Dedifferentiated amniotic fluid mesenchymal stem cell (primary cell): ENCODE measurements at regions not wholly inside any gene's neighbourhood (a gene's known extent, or its start where the extent isn't known, plus 50 kb on each side); places are given as distances from the start of the nearest gene placed in this dataset.
"Not testable (repeated sequence)": the region's sequence is repeated elsewhere in the genome, so short reads cannot be mapped to it uniquely, and the experiment has no call there.

Experiments
- DNase-seq: peaks from one replicate; pipeline ENCODE4 v3.0.0-alpha.2; 2016; ENCODE audit errors: extremely low spot score

DNA sequence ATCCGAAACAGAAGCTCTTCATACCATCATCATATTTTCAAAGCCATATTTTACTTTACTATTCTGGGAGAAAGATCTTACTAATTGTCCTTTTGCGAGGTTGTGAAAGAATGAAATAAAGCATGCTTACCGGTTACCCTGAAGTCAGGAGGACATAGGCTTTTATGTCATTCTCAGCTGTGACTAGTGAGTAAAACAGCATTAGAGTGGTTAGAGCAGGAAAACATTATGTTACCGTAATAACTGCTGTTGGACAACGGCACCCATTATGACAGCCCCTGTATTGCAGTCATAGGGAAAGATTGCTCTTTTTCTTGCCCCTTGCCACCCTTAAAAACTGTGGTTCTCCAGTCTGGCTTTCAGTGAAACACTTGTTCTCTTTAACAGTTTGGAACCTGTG is 1035.7 kb downstream of the ZPLD1 start:
- no peak for DNase-seq

DNA sequence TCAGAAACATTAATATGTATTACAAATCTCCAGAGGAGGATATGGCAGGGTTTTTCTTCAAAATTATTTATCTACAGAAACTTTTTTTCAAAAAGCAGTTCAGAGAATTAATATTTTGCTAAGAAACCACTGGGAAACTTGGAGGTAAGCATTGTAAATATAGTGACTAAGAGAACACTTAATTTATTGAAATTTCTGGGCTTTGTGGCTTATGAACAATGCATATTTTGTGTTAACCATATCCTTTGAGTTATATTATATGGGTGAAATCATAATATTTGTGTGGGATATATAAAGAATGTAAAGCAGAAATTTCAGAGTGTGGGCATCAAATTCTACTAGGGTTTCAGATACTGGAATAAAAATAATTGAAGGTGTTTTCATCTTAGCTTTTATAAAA is 1059.2 kb downstream of the ZPLD1 start:
- no peak for DNase-seq

DNA sequence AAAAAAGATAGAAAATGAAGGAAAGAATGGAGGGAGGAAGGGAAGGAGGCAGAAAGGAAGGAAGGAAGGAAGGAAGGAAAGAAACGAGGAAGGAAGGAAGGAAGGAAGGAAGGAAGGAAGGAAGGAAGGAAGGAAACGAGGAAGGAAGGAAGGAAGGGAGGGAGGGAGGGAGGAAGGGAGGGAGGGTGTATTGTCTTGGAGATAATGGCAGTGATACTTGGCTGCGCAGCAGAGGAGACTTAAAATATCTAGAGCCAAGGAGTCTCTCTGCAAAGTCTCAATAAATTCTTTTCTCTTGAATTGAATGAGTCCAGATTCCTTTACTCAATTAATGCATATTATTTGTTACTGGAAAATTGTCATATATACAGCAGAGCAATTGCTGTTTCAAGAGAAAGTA is 1059.7 kb downstream of the ZPLD1 start:
- DNase-seq: no peak

DNA sequence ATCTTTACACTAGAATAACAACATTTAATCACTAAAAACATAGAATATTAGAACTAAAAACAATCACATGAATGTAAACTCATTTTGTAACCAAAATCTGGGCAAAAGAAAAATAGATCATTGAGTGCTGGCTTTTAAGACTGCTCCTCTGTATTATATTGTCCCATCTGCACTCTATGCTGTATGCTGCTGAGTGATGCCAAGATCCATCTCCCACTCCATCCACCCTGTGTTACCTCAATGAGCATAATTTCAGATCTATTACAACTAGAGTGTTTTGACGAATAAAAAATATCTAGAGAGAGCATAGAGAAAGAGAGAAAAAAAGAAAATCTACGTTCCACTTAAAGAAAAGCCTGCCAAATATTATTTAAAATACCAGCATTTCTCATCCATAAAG is 1060.4 kb downstream of the ZPLD1 start:
- no peak for DNase-seq

- peak; percentile 69 for DNase-seq
Measured at GRCh38 chr3:103499132-103499900, 1064.5 kb downstream of the ZPLD1 start.

DNA sequence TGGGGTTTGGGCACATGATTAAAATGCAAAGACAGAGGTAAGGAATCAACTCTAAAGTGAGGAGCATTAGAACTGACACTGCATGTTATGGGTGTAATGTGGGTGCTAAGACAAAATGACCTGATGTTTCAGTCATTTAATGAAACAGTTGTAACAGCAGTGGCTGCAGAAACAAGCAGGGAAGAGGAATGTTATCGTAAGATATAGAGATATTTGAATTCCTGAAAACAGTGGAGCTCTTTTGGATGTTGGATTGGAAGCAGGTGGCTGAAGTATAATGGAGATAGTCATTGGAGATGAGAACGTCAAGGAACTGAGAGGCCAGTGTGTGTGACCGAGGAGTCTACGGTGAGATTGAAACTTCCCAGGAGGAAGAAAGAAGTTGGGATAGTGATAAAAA is 1065.2 kb downstream of the ZPLD1 start:
- no peak for DNase-seq

GRCh38 chr3:103510760-103511159 is 1075.9 kb downstream of the ZPLD1 start:
- DNase-seq: no peak

DNA sequence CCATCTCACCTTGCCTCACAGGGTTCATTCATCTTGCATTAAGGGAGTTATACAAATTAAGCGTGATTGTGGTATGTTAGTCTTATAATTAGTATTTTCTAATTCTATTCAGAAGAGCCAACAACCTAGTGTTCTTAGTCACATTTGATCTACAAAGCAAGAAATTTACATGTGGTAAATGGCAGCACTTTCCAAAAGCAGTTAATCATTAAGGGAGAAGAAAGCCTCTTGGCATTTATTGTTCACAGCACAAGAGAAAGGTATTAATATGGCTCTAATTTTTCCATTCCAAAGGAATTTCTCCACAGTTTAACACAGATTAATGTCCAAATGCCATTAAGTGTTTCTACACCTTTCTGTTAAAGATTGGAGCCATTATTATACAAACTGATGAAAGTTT is 1077.1 kb downstream of the ZPLD1 start:
- DNase-seq: no peak

DNA sequence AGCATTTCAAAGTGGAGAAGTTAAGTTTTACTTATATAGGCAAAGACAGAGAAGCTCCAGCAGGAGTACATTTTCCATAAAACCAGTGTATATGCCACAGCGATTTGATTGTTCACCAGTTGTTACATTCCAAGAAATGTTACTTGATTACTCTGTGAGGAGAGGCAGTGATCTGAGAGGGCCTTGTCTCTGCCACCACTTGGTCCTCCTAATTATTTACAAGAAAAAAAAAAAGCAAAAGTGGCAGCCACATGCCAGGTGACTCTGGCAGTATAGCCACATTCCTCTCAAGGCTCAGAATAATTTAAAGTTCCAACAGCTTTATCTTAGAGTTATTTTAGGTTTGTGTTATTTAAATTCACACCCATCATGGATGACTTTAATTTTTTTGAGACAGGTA is 1077.8 kb downstream of the ZPLD1 start:
- no peak for DNase-seq

- no peak for DNase-seq
Measured at GRCh38 chr3:103513003-103513402, 1078.2 kb downstream of the ZPLD1 start.

DNA sequence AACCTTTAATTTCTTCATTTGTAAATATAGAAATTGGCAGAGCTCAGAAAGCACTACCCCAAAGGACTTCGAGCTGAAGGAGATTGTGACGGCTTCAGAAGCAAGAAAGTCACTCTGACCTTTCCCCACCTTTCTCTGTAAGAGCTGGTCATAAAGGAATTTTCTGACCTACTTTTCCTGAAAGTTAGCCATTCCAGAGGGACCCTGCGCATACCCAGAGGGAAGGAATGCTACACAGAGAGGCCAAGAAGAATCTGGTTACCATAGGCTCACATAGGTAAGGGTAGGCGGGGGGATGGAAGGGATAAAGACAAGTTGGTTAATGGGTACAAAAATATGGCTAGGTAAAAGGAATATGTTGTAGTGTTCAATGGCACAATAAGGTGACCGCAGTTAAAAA is 1080.3 kb downstream of the ZPLD1 start:
- DNase-seq: no peak

GRCh38 chr3:103516950-103517349 is 1082.1 kb downstream of the ZPLD1 start:
- no peak for DNase-seq

DNA sequence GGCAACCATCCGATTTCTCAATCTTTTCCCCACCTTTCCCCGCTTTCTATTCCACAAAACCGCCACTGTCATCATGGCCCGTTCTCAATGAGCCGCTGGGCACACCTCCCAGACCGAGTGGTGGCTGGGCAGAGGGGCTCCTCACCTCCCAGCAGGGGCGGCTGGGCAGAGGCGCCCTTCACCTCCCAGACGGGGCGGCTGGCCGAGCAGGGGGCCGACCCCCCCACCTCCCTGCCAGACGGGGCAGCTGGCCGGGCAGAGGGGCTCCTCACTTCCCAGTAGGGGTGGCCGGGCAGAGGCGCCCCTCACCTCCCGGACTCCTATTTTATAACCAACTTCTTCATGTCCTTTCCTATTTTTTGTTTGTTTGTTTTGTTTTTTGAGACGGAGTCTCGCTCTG is 1096.5 kb downstream of the ZPLD1 start:
- DNase-seq: not testable (repeated sequence)

GRCh38 chr3:103532986-103533385 is 1098.2 kb downstream of the ZPLD1 start:
- DNase-seq: no peak

- DNase-seq: no peak
Measured at GRCh38 chr3:103554451-103554850, 1119.6 kb downstream of the ZPLD1 start.

DNA sequence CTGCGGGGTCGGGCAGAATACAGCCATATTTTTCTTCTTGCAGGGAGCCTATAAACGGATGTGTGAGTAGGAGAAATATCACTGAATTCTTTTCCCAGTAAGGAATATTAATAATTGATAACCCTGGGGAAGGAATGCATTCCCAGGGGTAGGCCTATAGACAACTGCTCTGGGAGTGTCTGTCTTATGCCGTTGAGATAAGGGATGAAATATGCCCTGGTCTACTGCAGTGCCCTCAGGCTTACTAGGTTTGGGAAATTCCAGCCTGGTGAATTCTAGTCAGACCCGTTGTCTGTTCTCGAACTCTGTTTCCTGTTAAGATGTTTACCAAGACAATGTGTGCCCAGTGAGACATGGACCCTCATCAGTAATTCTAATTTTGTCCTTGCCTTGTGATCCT is 1129.3 kb downstream of the ZPLD1 start:
- DNase-seq: not testable (repeated sequence)

DNA sequence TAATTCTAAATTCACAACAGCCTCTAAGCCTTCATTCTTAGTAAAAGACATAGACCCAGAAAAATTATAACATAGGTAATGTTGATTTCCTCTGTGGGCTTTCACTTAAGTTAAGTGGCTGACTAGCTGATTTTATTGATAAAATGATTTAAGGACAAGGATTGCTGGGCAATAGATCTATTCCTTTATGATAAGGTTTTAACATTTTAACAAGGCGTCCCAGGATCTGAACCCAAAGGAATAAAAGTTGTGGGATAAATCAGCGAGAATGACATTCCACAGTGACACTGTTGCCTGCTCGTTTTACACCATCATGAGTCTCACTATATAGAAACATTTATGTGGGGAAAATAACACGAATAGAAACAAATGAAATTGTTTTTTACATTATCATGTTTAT is 1151.0 kb downstream of the ZPLD1 start:
- DNase-seq: no peak

DNA sequence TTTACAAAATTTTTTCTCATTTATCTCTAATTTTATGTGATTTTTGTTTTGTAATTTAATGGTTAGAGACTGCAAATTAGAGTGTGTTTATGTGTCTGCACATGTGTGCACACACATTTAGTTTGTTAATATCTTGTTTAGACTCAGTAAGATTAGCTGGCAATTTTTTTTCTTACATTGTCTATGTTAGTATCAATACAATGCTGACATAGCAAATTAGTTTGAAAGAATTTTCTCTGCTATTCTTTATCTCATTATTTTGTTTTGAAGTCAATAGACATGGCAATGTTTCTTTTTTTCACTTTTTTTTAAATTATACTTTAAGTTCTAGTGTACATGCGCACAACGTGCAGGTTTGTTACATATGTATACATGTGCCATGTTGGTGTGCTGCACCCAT is 1155.0 kb downstream of the ZPLD1 start:
- no peak for DNase-seq

DNA sequence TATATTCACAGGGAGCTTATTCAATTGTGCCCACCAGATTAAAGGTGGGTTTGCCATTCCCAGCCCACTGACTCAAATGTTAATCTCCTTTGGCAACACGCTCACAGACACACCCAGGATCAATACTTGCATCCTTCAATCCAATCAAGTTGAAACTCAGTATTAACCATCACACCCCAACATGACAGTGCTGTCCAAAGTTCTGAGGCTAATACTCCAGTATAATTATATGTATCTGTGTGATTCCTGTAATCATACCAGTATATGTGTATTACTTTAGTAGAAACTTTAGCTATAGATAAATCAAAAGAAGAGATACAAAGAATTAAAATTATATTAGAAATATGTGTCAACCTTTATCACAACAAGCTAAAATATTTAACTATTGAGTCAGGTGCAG is 1166.0 kb downstream of the ZPLD1 start:
- no peak for DNase-seq

- no peak for DNase-seq
Measured at GRCh38 chr3:103601666-103602065, 1166.9 kb downstream of the ZPLD1 start.

DNA sequence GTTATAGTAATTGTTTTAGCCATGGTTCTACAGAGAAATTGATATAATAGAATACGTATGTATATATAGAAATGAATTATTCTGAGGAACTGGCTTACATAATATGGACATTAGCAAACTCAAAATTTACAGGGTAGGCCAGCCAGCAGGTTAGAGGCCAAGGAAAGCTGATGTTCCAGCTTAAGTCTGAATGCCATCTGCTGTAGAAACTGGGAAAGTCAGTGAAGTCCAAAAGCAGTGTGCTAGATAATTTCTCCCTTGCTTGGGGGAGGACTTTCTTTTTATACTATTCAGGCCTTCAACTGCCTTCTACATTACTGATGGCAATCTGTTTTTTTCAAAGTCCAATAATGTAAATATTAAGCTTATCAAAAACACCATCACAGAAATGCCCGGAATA is 1174.7 kb downstream of the ZPLD1 start:
- DNase-seq: no peak

DNA sequence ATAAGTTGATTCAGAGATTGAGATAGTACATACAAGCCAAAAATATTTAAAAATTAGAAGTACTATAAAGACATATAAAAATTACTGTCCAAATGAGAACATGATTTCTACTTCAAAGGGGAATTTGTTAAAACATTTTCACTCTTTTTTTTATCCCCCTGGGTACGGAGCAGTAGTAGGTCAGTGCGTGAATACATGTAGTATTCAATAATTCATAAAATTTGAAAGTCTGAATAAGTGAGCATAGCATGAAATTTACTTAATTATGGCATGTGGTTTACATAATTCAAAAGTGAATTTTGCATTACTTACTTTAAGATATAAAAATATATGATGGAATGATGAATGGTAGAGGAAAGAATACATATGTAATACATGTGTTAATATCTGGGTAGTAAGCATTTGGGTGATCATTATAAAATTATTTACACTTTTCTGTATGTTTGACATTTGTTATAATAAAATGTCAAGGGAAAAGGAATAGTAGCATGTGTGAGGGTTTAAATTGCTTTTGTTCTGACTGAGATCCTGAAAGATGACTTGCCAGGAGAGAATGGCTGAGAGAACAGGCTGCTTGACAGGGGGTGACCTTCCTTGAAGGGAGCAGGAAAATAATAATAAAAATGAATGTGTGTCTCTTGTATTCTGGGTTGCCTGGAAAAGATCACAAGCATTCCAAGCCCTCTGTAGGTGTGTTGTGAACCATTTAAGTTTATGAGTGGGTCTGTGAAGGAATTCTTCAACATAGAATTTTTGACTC is 1178.8 kb downstream of the ZPLD1 start:
- no peak for DNase-seq

DNA sequence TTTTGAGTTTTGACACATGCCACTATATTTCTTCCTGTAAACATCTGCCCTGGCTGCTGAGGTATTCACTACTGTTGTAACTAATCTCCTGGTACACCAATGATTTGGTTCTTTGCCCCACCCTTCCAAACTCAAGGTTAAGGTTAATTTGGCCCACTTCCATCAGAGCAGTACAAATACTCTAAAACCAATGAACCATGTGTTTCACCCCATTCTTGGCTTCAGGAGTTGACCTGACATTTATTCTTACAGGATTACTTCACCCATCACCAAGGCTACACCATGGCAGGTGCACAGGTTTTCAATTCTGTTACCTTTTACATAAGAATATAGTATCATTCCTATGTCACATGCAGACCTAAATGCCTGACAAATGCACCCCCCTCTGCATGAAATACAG is 1179.9 kb downstream of the ZPLD1 start:
- no peak for DNase-seq
